ENCODE measurements at regions not wholly inside any gene's neighbourhood (a gene's known extent, or its start where the extent isn't known, plus 50 kb on each side); places are given as distances from the start of the nearest gene placed in this dataset.

DNA sequence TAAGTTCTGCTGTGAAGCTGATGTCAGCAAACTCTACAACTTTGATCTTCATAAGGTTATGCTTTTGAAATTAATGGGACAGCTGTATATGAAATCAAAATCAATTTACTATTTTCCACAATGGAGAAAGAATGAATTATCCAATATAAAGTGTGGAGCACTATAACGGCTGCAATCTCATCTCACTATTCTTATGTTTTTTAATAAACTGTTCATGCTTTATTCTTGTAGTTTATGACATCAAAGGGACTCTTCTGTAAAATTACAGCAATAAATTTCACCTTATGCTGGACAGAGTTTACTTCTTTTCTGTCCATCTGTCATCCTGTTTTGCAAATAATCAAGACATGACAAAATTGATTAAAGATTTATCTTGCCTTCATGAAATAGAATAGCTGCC is 192.5 kb downstream of the TECRL start:
- no peak overlapping the region for H3K4me3 Mint-ChIP-seq
- H3K27me3 Mint-ChIP-seq (ENCODE audit: low read depth) = no peaks in the 10 kb centered on the region
- POLR2A ChIA-PET = no interaction called here

DNA sequence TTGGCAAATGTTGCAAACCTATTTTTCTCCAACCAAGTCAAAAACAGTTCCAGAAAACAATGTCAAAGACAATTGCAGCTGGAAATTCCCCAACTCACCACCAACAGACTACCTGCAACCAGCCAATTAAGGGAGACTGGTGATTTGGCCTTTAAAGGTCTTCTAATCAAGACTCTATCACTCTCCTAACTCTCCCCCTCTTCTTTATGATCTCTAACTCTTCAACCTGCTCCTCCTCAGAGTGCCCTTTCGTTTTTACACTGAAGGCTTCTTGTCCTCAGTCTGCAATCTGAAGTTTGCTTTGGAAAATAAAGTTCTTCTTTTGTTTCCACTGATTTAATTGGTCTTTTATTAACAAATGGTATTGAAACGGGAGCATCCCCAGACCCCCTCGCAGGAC is 203.9 kb downstream of the TECRL start:
- H3K27me3 Mint-ChIP-seq (ENCODE audit: low read depth) = no peaks in the 10 kb centered on the region
- POLR2A ChIA-PET = no interaction called here
- H3K4me1 Mint-ChIP-seq (ENCODE audit: low read depth) = no peaks in the 10 kb centered on the region
- DNase-seq (no peak), ATAC-seq (no peak)
- CTCF ChIA-PET = no interaction called here
- H3K36me3 Mint-ChIP-seq (ENCODE audit: low read depth) = no peaks in the 10 kb centered on the region
- H3K9me3 Mint-ChIP-seq (ENCODE audit: insufficient read depth) = peaks cover 8% of the 10 kb centered on the region
- H3K27ac Mint-ChIP-seq = no peak overlapping the region
- H3K4me3 Mint-ChIP-seq = no peak overlapping the region

More for the DNA sequence above, 192.5 kb downstream of the TECRL start:
- ATAC-seq (no peak), DNase-seq (no peak)
- Mint-ChIP-seq H3K9me3 (ENCODE audit: insufficient read depth) (peaks cover 8% of the 10 kb centered on the region), H3K27ac (no peak overlapping the region), H3K4me1 (ENCODE audit: low read depth) (no peaks in the 10 kb centered on the region), H3K36me3 (ENCODE audit: low read depth) (no peaks in the 10 kb centered on the region)
- CTCF ChIA-PET = no interaction called here

DNA sequence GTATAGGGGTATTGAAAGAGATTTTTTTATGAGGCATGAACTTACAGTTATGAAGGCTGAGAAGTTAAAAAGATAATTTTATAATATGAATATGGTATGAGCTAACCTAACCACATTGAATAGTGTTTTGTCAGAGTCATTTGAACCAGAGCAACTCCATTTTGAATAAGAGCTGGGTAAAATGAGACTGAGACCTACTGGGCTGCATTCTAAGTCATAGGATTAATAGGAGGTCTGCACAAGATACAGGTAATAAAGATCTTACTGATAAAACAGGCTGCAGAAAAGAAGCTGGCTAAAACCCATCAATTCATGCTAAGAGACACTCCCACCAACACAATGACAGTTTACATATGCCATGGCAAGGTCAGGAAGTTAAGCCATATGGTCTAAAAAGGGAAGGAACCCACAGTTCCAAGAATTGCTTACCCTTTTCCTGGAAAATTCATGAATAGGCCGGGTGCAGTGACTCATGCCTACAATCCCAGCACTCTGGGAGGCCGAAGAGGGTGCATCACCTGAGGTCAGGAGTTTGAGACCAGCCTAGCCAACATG is 209.2 kb downstream of the TECRL start:
- peaks cover 3% of the 10 kb centered on the region for H3K9me3 Mint-ChIP-seq (ENCODE audit: insufficient read depth)
- no peak overlapping the region for H3K27ac Mint-ChIP-seq
- H3K36me3 Mint-ChIP-seq (ENCODE audit: low read depth) = no peaks in the 10 kb centered on the region
- no peaks in the 10 kb centered on the region for H3K27me3 Mint-ChIP-seq (ENCODE audit: low read depth)
- H3K4me3 Mint-ChIP-seq = no peak overlapping the region
- DNase-seq (no peak), ATAC-seq (no peak)
- POLR2A ChIA-PET = no interaction called here
- CTCF ChIA-PET = no interaction called here
- no peaks in the 10 kb centered on the region for H3K4me1 Mint-ChIP-seq (ENCODE audit: low read depth)

DNA sequence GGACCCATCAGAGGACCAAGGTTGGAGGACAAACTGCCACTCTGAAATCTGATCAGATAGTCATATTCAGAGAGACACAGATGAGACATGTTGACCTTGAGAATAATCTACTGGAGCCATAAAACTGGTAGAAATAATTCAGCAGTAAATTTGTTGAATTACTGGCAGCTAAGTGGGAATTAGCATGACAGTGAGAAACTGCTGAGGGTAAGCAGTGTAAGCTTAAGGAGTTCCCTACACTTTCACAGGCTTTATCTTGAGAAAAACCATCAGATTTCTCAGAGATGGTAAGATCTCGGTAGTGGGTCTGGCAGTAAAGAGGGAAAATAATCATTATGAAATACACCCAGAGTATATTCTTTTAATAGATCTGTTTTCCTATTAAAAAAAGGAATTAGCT is 213.7 kb downstream of the TECRL start:
- peaks cover 8% of the 10 kb centered on the region for H3K9me3 Mint-ChIP-seq (ENCODE audit: insufficient read depth)
- ChIA-PET CTCF (no interaction called here), POLR2A (no interaction called here)
- H3K4me3 Mint-ChIP-seq = no peak overlapping the region
- ATAC-seq (no peak), DNase-seq (no peak)
- no peaks in the 10 kb centered on the region for H3K4me1 Mint-ChIP-seq (ENCODE audit: low read depth)
- no peaks in the 10 kb centered on the region for H3K27me3 Mint-ChIP-seq (ENCODE audit: low read depth)
- H3K36me3 Mint-ChIP-seq (ENCODE audit: low read depth) = no peaks in the 10 kb centered on the region
- no peak overlapping the region for H3K27ac Mint-ChIP-seq

DNA sequence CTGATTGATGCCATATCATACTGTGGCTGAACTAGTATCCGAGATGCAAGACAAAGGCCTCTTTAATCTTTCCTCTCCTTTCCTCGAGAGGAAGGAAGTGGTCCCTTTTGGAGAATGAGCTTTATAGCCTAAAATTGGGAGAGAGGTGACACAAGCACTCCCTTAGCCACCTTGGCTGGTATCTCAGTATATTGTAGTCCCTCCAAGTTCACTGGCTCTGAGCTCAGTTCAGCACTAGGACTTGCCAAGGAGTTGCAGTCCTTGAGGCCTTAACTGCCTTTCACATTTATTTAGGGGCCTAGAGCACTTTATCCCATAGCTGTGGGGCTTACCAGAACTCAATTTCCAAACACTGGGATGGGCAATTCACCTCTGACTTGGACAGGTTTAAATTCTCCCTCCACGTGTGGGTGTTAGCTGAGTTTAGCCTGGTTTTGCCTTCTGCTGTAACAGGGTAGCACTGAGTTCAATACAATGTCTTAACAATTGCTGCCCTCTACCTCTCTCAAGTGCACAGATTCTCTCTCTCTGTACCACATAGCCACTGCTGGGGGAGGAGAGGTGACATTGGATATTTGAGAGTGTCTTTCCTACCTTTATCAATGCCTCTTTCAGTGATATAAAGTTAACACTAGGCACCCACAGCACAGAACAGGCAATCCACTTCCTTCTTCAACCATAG is 216.4 kb downstream of the TECRL start:
- DNase-seq (no peak), ATAC-seq (no peak)
- Mint-ChIP-seq H3K27ac (no peak overlapping the region), H3K9me3 (ENCODE audit: insufficient read depth) (peaks cover 14% of the 10 kb centered on the region), H3K4me1 (ENCODE audit: low read depth) (no peaks in the 10 kb centered on the region), H3K4me3 (no peak overlapping the region), H3K36me3 (ENCODE audit: low read depth) (no peaks in the 10 kb centered on the region), H3K27me3 (ENCODE audit: low read depth) (no peaks in the 10 kb centered on the region)
- ChIA-PET POLR2A (no interaction called here), CTCF (interaction anchor here (0.7 kb wide), 1 partner anchor 198 kb away, joined by 3 read pairs; no protein-coding TSS in a partner anchor)

DNA sequence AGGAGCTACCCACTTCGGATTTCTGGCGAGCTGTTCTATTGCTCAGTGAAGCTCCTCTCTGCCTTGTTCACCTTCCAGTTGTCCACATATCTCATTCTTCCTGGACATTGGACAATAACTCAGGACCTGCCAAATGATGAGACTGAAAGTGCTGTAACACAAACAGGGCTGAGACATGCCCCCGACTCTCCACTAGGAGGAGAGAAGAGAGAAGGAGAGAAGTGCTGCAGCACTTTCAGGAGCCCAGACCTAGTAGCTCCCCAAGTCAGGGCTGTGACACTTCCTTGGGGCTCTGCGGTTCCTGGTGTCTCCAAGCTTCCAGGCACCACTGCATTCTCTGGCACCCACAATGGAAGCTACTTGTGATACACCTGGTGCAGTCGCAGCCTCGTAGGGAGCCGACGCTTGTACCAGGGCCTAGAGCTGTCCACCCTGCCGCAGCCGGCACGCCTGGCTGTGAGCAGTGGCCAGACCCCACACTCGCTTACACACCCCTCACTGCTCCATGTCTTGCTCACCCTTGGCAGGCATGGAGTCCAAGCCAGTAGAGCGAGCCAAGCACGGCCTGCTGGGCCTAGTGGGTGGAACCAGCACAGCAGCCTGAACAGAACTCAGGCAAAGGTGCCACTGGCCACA is 234.9 kb downstream of the TECRL start:
- H3K4me1 Mint-ChIP-seq (ENCODE audit: low read depth) = no peaks in the 10 kb centered on the region
- ChIA-PET POLR2A (no interaction called here), CTCF (no interaction called here)
- H3K9me3 Mint-ChIP-seq (ENCODE audit: insufficient read depth) = no peaks in the 10 kb centered on the region
- ATAC-seq (no peak), DNase-seq (no peak)
- H3K27ac Mint-ChIP-seq = no peak overlapping the region
- H3K27me3 Mint-ChIP-seq (ENCODE audit: low read depth) = no peaks in the 10 kb centered on the region
- H3K36me3 Mint-ChIP-seq (ENCODE audit: low read depth) = no peaks in the 10 kb centered on the region
- no peak overlapping the region for H3K4me3 Mint-ChIP-seq

DNA sequence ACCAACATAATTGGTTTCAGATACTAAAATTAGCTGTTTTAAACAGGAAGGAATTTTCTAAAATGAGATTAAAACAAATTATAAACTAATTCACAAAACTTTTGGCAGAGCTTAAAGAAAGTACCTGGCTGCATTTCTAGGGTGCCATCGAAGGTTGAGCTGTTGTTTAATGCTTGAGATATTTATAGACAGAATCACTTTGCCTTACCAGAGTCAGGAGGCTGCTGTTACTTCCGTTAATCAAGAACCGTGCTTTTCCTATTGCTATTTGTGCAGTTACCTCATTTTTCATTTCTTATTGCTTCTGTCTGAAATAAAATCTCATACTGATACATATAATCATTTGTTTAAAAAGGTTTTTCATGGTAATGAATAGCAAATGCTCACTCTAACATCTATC is 242.9 kb downstream of the TECRL start:
- CTCF ChIA-PET = no interaction called here

DNA sequence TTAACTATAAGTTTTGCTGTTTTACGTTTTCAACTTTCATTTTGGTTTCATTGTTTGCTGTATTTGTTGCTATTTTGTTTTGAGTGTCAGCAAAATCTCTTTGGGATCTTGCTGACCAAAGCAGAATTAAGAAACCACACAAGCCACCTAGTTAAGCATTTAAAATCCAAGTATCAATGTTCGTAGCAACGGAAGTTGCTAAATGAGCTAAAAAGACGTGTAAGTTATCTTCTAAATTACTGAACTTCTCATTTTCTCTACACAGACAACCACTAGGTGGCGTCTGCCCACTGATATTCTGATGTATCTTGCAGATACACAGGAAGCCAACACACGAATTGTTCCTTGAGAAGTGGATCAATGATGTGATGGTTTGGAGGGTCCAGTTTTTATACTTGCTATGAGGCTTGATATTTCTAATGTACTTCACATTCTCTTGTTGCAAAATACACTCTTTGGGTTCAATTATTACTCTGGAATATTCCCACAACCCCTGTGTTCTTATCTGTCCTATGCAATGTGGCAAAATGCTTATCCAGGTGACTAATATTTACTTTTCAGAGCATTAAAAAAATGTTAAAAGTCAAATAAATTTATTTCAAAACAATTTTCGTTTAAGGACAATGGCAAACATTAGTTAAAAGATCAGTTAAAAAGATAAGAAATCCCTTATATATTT is 250.5 kb downstream of the TECRL start:
- ChIA-PET POLR2A (no interaction called here), CTCF (interaction anchor here (0.8 to 1.8 kb wide), 2 partner anchors 9 to 380 kb away, joined by 3 to 12 read pairs; no protein-coding TSS in a partner anchor)
- no peaks in the 10 kb centered on the region for H3K4me1 Mint-ChIP-seq (ENCODE audit: low read depth)
- no peak overlapping the region for H3K4me3 Mint-ChIP-seq
- H3K27me3 Mint-ChIP-seq (ENCODE audit: low read depth) = no peaks in the 10 kb centered on the region
- H3K27ac Mint-ChIP-seq = no peak overlapping the region
- ATAC-seq (no peak), DNase-seq (peak; percentile 69)
- H3K9me3 Mint-ChIP-seq (ENCODE audit: insufficient read depth) = no peaks in the 10 kb centered on the region
- no peaks in the 10 kb centered on the region for H3K36me3 Mint-ChIP-seq (ENCODE audit: low read depth)

More for the DNA sequence above, 242.9 kb downstream of the TECRL start:
- Mint-ChIP-seq H3K9me3 (ENCODE audit: insufficient read depth) (peaks cover 3% of the 10 kb centered on the region), H3K4me1 (ENCODE audit: low read depth) (no peaks in the 10 kb centered on the region), H3K4me3 (no peak overlapping the region), H3K27ac (no peak overlapping the region), H3K27me3 (ENCODE audit: low read depth) (no peaks in the 10 kb centered on the region), H3K36me3 (ENCODE audit: low read depth) (no peaks in the 10 kb centered on the region)
- POLR2A ChIA-PET = no interaction called here
- no peak for ATAC-seq
- DNase-seq = no peak

DNA sequence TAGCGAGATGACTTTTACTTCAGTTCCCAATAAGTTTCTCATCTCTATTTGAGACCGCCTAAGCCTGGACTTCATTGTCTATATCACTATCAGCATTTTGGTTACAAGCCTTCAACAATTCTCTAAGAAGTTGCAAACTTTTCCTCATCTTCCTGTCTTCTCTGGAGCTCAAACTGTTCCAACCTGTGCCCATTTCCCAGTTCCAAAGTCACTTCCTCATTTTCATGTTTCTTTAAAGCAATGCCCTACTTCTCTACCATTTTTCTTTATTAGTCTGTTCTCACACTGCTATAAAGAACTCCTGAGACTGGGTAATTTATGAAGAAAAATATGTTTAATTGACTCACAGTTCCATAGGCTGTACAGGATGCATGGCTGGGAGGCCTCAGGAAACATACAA is 251.9 kb downstream of the TECRL start:
- CTCF ChIA-PET = interaction anchor here (1.2 kb wide), 1 partner anchor 382 kb away, joined by 3 read pairs; no protein-coding TSS in a partner anchor
- H3K4me1 Mint-ChIP-seq (ENCODE audit: low read depth) = no peaks in the 10 kb centered on the region
- H3K4me3 Mint-ChIP-seq = no peak overlapping the region

DNA sequence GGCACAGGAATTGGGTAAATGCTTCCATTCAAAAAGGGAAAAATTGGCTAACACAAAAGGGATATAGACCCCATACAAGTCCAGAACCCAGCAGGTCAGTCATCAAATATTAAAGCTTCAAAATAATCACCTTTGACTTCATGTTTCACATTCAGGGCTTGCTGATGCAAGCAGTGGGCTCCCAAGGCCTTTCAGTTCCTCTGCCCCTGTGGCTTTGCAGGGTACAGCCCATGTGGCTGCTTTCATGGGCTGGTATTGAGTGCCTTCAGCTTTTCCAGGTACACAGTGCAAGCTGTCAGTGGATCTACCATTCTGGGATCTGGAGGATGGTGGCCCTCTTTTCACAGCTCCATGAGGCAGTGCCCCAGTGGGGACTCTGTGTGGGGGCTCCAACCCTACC is 253.0 kb downstream of the TECRL start:
- no peak overlapping the region for H3K4me3 Mint-ChIP-seq
- ATAC-seq = no peak
- no peaks in the 10 kb centered on the region for H3K36me3 Mint-ChIP-seq (ENCODE audit: low read depth)
- H3K27ac Mint-ChIP-seq = no peak overlapping the region
- no peak for DNase-seq
- H3K4me1 Mint-ChIP-seq (ENCODE audit: low read depth) = no peaks in the 10 kb centered on the region
- no peaks in the 10 kb centered on the region for H3K9me3 Mint-ChIP-seq (ENCODE audit: insufficient read depth)
- CTCF ChIA-PET = interaction anchor here (1.2 kb wide), 1 partner anchor 383 kb away, joined by 3 read pairs; no protein-coding TSS in a partner anchor
- no peaks in the 10 kb centered on the region for H3K27me3 Mint-ChIP-seq (ENCODE audit: low read depth)
- POLR2A ChIA-PET = interaction anchor here (0.7 kb wide), 1 partner anchor 459 kb away, joined by 4 read pairs; no protein-coding TSS in a partner anchor

More for the DNA sequence above, 251.9 kb downstream of the TECRL start:
- Mint-ChIP-seq H3K36me3 (ENCODE audit: low read depth) (no peaks in the 10 kb centered on the region), H3K9me3 (ENCODE audit: insufficient read depth) (no peaks in the 10 kb centered on the region), H3K27ac (no peak overlapping the region), H3K27me3 (ENCODE audit: low read depth) (no peaks in the 10 kb centered on the region)
- no peak for DNase-seq
- ATAC-seq = no peak
- POLR2A ChIA-PET = no interaction called here

DNA sequence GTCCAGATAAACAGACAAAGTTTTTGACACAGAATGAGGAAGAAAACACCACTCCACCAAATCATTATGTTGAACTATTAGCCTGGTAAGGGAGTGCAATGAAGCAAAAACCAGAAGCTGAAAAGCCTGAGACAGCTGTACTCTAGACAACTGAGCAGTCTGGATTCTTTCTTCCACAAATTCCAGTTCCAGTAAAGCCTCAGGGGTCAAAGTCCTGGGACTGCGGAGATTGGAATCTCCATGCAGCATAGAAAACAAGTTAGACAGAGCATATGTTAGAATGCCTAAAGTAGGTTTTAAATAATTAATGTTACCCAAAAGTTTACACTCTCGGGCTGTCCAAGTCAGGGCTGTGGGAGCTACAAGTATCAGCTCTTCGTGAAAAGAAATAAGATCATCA is 263.2 kb downstream of the TECRL start:
- Mint-ChIP-seq H3K4me3 (no peak overlapping the region), H3K9me3 (ENCODE audit: insufficient read depth) (peaks cover 22% of the 10 kb centered on the region), H3K27ac (no peak overlapping the region), H3K36me3 (ENCODE audit: low read depth) (peaks cover 2% of the 10 kb centered on the region), H3K4me1 (ENCODE audit: low read depth) (no peaks in the 10 kb centered on the region), H3K27me3 (ENCODE audit: low read depth) (no peaks in the 10 kb centered on the region)
- POLR2A ChIA-PET = no interaction called here
- CTCF ChIA-PET = no interaction called here
- DNase-seq = no peak
- no peak for ATAC-seq

DNA sequence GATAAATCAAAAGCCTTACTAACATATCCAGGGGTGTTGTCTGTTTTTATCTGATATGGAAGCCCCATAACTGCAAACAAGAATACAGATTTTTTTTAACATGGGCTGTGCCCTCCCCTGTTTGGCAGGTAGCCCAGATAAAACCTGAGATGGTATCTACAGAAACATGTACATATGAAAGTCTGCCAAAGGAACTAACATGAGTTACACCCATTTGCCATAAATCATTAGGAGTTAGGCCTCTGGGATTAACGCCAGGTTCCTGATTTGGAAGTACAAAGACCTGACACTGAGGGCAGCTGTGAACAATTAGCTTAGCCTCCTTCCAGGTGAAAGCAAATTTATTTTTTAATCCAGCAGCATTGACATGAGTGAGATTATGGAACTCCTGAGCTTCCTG is 264.3 kb downstream of the TECRL start:
- no peaks in the 10 kb centered on the region for H3K4me1 Mint-ChIP-seq (ENCODE audit: low read depth)
- DNase-seq (no peak), ATAC-seq (no peak)
- POLR2A ChIA-PET = no interaction called here
- H3K27me3 Mint-ChIP-seq (ENCODE audit: low read depth) = no peaks in the 10 kb centered on the region
- peaks cover 2% of the 10 kb centered on the region for H3K36me3 Mint-ChIP-seq (ENCODE audit: low read depth)
- no peak overlapping the region for H3K27ac Mint-ChIP-seq
- no peak overlapping the region for H3K4me3 Mint-ChIP-seq
- H3K9me3 Mint-ChIP-seq (ENCODE audit: insufficient read depth) = peaks cover 22% of the 10 kb centered on the region
- CTCF ChIA-PET = no interaction called here
